H1 (cell line): ENCODE measurements at regions not wholly inside any gene's neighbourhood (a gene's known extent, or its start where the extent isn't known, plus 50 kb on each side); places are given as distances from the start of the nearest gene placed in this dataset.

ENCODE experiments used
- CHD2 ChIP-seq: IDR thresholded peaks from 2 replicates; pipeline ENCODE4 v1.6.1; 2012; ENCODE audit warnings: low read length, improper control_type of control experiment
- GABPA ChIP-seq: IDR thresholded peaks from 2 replicates; pipeline ENCODE4 v1.6.1; 2011; ENCODE audit warnings: mild to moderate bottlenecking, low read length, moderate library complexity, borderline replicate concordance; ENCODE audit not compliant: insufficient read depth
- JUND ChIP-seq: IDR thresholded peaks from 2 replicates; pipeline ENCODE4 v1.6.1; 2011; ENCODE audit warnings: mild to moderate bottlenecking, improper control_type of control experiment, low read length
- NRF1 ChIP-seq: IDR thresholded peaks from 2 replicates; pipeline ENCODE4 v1.6.1; 2011; ENCODE audit warnings: mild to moderate bottlenecking, low read depth, low read length, improper control_type of control experiment
- PHF8 ChIP-seq: fragments of 200-600 bp; sonication (generic); conservative IDR thresholded peaks from 2 replicates; pipeline ENCODE4 v1.7.1; 2012; ENCODE audit warnings: low read depth, mild to moderate bottlenecking, inconsistent platforms, low read length, moderate library complexity
- POLR2AphosphoS5 ChIP-seq: IDR thresholded peaks from 2 replicates; pipeline ENCODE4 v1.6.1; 2011; ENCODE audit warnings: low read depth, low read length

DNA sequence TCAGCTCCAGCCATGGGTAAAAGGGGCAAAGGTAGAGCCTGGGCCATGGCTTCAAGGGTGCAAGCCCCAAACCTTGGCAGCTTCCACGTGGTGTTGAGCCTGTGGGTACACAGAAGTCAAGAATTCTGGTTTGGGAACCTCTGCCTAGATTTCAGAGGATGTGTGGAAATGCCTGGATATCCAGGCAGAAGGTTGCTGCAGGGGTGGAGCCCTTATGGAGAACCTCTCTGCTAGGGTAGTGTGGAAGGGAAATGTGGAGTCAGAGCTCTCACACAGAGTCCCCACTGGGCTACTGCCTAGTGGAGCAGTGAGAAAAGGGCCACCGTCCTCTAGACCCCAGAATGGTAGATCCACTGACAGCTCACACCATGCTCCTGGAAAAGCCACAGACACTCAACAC is 117.1 kb downstream of the NREP start (continued):
- TF ChIP-seq PHF8 (no peak), POLR2AphosphoS5 (no peak), GABPA (no peak), JUND (no peak), CHD2 (no peak), NRF1 (no peak)
- TF ChIP-seq, all 59 proteins: peak for 0
